ENCODE measurements at regions not wholly inside any gene's neighbourhood (a gene's known extent, or its start where the extent isn't known, plus 50 kb on each side); places are given as distances from the start of the nearest gene placed in this dataset.
"Not testable (repeated sequence)": the region's sequence is repeated elsewhere in the genome, so short reads cannot be mapped to it uniquely, and the experiment has no call there.

DNA sequence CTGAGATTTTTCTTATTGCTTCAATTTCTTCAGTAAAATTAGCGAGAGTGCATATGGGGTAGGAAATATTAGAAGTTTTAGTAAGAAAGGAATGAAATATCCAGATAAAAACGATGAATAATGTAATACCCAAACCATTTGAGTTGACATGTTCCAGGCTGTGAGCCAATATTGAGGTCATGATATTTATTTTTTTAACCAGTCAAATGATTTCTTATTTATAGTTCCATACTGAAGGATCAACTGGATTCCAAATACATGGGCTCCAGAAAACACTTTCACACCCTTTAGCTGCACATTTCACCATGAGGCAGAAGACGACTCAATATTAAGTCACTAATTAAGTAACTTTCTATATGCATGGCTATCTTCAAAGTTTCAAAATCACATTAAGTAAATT lies 312.5 kb downstream of the PPP1R3A start:
- no peak for DNase-seq (ENCODE audit: low spot score)
- TF ChIP-seq, protein P1, sequence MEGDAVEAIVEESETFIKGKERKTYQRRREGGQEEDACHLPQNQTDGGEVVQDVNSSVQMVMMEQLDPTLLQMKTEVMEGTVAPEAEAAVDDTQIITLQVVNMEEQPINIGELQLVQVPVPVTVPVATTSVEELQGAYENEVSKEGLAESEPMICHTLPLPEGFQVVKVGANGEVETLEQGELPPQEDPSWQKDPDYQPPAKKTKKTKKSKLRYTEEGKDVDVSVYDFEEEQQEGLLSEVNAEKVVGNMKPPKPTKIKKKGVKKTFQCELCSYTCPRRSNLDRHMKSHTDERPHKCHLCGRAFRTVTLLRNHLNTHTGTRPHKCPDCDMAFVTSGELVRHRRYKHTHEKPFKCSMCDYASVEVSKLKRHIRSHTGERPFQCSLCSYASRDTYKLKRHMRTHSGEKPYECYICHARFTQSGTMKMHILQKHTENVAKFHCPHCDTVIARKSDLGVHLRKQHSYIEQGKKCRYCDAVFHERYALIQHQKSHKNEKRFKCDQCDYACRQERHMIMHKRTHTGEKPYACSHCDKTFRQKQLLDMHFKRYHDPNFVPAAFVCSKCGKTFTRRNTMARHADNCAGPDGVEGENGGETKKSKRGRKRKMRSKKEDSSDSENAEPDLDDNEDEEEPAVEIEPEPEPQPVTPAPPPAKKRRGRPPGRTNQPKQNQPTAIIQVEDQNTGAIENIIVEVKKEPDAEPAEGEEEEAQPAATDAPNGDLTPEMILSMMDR (IDR thresholded peaks at IDR 0.05; ENCODE audit: extremely low read depth, missing control alignments): no peak

DNA sequence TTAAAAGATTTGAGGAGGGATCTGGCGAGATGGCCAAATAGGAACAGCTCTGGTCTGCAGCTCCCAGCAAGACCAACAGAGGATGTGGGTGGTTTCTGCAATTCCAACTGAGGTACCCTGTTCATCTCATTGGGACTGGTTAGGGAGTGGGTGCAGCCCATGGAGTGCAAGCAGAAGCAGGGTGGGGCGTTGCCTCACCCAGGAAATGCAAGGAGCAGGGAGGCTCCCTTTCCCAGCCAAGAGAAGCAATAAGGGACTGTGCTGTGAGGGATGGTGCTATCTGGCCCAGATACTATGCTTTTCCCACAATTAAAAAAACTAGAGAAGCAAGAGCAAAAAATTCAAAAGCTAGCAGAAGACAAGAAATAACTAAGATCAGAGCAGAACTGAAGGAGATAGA lies 318.4 kb downstream of the PPP1R3A start:
- DNase-seq (ENCODE audit: low spot score): not testable (repeated sequence)

DNA sequence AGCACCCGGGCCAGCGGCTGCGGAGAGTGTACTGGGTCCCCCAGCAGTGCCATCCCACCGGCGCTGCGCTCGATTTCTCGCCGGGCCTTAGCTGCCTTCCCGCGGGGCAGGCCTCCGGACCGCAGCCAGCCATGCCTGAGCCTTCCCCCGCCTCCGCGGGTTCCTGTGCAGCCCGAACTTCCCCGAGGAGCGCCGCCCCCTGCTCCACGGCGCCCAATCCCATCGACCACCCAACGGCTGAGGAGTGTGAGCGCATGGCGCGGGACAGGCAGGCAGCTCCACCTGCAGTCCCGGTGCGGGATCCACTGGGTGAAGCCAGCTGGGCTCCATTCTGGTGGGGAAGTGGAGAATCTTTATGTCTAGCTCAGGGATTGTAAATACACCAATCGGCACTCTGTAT lies 325.4 kb downstream of the PPP1R3A start:
- DNase-seq (ENCODE audit: low spot score): not testable (repeated sequence)

DNA sequence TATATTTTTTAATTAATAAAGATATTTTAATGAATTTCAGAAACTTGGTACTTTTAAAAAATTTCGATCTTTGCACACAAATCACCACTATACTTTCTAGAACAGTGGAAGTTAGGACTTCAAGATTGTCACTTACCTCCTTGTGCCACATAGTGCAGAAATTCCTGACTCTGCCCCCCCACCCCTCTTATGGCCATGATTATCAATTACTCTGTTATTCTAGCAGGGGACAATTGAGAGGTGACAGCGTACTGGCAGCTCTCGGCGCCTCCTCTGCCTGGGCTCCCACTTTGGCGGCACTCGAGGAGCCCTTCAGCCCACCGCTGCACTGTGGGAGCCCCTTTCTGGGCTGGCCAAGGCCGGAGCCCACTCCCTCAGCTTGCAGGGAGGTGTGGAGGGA lies 325.9 kb downstream of the PPP1R3A start:
- not testable (repeated sequence) for DNase-seq (ENCODE audit: low spot score)

DNA sequence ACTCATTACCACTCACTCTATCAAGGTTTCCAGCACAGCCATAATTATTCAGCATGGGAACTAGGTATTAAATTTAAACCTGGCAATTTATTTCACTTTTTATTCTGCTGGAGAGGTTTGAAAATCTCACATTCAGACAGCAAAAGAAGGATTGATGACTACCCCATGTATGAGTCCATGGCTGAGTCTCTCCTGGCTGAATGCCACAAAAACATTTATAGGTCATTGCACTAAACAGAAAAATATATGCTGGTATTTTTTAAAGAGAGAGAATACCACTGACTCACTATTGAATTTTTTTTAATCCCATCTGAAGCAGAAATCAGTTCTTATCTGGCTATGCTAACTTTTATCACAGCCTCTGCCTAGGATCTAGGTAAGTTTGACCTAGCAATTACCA lies 336.3 kb downstream of the PPP1R3A start:
- no peak for DNase-seq (ENCODE audit: low spot score)
- TF ChIP-seq, protein P1 (IDR thresholded peaks at IDR 0.05; ENCODE audit: extremely low read depth, missing control alignments): no peak

DNA sequence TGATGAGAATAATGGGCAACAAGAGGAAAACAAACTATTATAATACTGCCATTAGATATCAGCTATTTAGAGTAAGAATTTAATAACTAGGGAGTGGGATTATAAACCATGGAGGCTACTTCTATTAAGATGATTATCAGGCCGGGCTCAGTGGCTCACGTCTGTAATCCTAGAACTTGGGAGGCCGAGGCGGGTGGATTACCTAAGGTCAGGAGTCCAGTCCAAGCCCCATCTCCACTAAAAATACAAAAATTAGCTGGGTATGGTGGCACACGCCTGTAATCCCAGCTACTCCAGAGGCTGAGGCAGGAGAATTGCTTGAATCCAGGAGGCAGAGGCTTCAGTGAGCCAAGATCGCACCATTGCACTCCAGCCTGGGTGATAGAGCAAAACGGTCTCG lies 355.6 kb downstream of the PPP1R3A start:
- DNase-seq (ENCODE audit: low spot score): not testable (repeated sequence)

DNA sequence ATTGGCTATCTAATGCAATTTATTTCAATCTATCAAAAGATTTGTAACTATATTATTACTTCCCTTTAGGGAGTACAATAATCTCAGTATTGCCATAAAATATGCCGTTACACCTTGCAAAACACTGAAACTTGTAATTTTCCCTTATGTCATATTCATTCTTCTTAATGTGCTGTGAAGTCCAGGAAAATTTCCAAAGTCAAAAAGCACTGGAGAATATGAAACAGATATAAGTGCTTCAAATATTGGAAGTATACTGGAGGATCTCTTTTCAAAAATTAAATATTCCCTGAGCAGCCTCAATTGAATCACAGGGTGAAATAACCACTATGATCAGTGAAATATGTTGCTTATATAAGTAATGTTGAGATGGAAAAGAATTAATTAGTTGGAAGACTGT lies 356.0 kb downstream of the PPP1R3A start:
- TF ChIP-seq, protein P1 (IDR thresholded peaks at IDR 0.05; ENCODE audit: extremely low read depth, missing control alignments): no peak
- no peak for DNase-seq (ENCODE audit: low spot score)

DNA sequence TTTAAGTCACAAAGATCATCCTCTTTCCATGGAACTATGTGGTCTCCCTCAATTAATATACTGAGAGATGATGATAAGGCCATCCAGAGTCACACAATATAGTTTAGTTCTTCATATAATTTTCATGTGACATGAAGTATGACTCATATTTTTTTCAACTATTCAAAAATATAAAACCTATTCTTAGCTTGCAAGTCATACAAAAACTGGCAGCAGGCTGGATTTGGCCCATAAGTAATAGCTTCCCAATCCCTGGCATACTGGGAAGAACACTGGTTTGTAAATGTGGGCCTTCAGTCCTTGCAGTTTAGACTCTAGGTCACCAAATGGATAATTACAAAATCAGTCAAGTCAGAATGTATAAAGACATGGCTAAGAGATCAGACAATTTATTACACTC lies 356.6 kb downstream of the PPP1R3A start:
- TF ChIP-seq, protein P1 (IDR thresholded peaks at IDR 0.05; ENCODE audit: extremely low read depth, missing control alignments): no peak
- DNase-seq (ENCODE audit: low spot score): no peak

DNA sequence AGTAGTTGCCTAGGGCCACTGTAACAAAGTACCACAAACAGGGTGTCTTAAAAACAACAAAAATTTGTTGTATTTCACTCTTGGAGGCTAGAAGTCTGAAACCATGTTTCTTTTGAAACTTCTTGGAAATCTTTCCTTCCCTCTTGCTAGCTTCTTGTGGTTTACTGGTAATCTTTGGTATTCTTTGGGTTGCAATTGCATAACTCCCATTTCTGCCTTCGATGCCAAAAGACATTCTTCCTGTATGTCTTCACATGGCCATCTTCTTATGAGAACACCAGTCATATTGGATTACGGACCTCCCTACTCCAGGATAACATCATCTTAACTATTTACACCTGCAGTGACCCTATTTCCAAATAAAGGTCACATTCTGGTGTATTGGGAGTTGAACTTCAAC lies 357.4 kb downstream of the PPP1R3A start:
- no peak for DNase-seq (ENCODE audit: low spot score)
- TF ChIP-seq, protein P1 (IDR thresholded peaks at IDR 0.05; ENCODE audit: extremely low read depth, missing control alignments): no peak

DNA sequence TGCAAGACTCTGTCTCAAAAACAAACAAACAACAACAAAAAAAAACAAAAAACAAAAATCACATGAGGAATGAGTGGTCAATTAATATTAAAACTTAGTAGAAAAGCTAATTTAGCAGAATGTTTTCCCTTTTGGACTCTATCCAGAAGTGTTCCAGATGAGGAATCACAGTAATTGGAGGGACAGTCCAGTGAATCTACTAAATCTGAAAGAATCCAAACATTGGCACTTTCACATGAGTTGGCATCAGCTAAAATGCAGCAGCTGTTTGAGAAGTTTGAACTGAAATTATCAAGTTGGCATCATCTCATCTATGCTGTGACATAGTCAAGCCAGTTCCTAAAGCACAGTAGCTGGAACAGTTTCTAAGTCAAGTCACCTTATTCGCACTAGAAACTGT lies 367.8 kb downstream of the PPP1R3A start:
- no peak for DNase-seq (ENCODE audit: low spot score)
- TF ChIP-seq, protein P1 (IDR thresholded peaks at IDR 0.05; ENCODE audit: extremely low read depth, missing control alignments): no peak

Data from GM20000 (cell line).